Esophagus squamous epithelium (tissue), 5 donors: ENCODE measurements at regions not wholly inside any gene's neighbourhood (a gene's known extent, or its start where the extent isn't known, plus 50 kb on each side); places are given as distances from the start of the nearest gene placed in this dataset.

Experiments
- DNase-seq: peaks from one replicate; lab custom pipeline; 2025; lab: John Stamatoyannopoulos, UW
- H3K27ac ChIP-seq, 4 donors: fragments of 200-600 bp; sonication (generic); one replicate each; pipeline ENCODE4 v1.5.1; 2016 to 2019; ENCODE audit warnings: mild to moderate bottlenecking in 1 of 4
- H3K27me3 ChIP-seq, 4 donors: fragments of 200-600 bp; sonication (generic); 1 replicate in 3 of 4; 2 replicates in 1 of 4; pipeline versions ENCODE4 v1.5.1 to v1.6.0; 2017 to 2021; ENCODE audit warnings: antibody characterized with exemption in 1 of 4
- H3K36me3 ChIP-seq, 3 donors: fragments of 200-600 bp; sonication (generic); one replicate each; pipeline ENCODE4 v1.5.1; 2016 to 2019
- H3K4me1 ChIP-seq, 3 donors: fragments of 200-600 bp; sonication (generic); one replicate each; pipeline ENCODE4 v1.5.1; 2017 to 2019
- H3K4me3 ChIP-seq, 4 donors: fragments of 200-600 bp; sonication (generic); 1 replicate in 3 of 4; 2 replicates in 1 of 4; pipeline ENCODE4 v1.5.1; 2016 to 2019; ENCODE audit warnings: mild to moderate bottlenecking in 2 of 4, moderate library complexity in 1 of 4
- H3K9me3 ChIP-seq, 3 donors: fragments of 200-600 bp; sonication (generic); one replicate each; pipeline ENCODE4 v1.5.1; 2016 to 2019
- CTCF ChIP-seq, 6 experiments: fragments of 450-650 bp in 4 of 6; fragments of 200-600 bp in 2 of 6; sonication (generic) in 2 of 6; IDR thresholded peaks; one replicate each; pipeline ENCODE4 v1.5.1; 2016 to 2019; ENCODE audit warnings: antibody characterized with exemption in 6 of 6, mild to moderate bottlenecking in 4 of 6, moderate library complexity in 4 of 6
- POLR2A ChIP-seq, 4 donors: fragments of 450-650 bp; IDR thresholded peaks; one replicate each; pipeline ENCODE4 v1.6.1; 2017; ENCODE audit warnings: antibody characterized with exemption in 4 of 4, mild to moderate bottlenecking in 4 of 4, moderate library complexity in 3 of 4
- WGBS, 2 donors: methylation state at CpG; one replicate each; pipeline ENCODE4 v1.1.5; 2018; 5-methylcytosine and 5-hydroxymethylcytosine counted together
- intact Hi-C: fragments of 100-400 bp; cut with DNase I; formaldehyde crosslinking; loops from one replicate; pipeline ENCODE4 v1.15.0; 2022
- donor health status: DM: yes; HTN: yes; CAD: no.

- no peaks in the 10 kb centered on the region for H3K9me3 ChIP-seq
- H3K4me3 ChIP-seq: no peak overlapping the region
- no peak overlapping the region for H3K27ac ChIP-seq
- intact Hi-C loops: no loop called here
- no peaks in the 10 kb centered on the region for H3K36me3 ChIP-seq
- TF ChIP-seq CTCF (IDR thresholded peaks at IDR 0.05) (no peak), POLR2A (IDR thresholded peaks at IDR 0.05) (no peak)
- no peak for DNase-seq
- no peaks in the 10 kb centered on the region for H3K4me1 ChIP-seq
- H3K27me3 ChIP-seq: no peaks in the 10 kb centered on the region
- 52 to 70% methylated on average over 1 of the region's 1 CpG for WGBS, 2 donors
Measured at GRCh38 chr6:84605298-84605697, 159.1 kb downstream of the TBX18 start.

GRCh38 chr6:84601366-84601765 lies 163.0 kb downstream of the TBX18 start:
- WGBS, 2 donors: 63 to 70% methylated on average over 3 of the region's 3 CpGs
- no peaks in the 10 kb centered on the region for H3K36me3 ChIP-seq
- TF ChIP-seq CTCF (IDR thresholded peaks at IDR 0.05): no peak
- TF ChIP-seq POLR2A (IDR thresholded peaks at IDR 0.05): no peak
- DNase-seq: no peak
- H3K9me3 ChIP-seq: no peaks in the 10 kb centered on the region
- no peaks in the 10 kb centered on the region for H3K27me3 ChIP-seq
- H3K27ac ChIP-seq: no peak overlapping the region
- H3K4me1 ChIP-seq: no peaks in the 10 kb centered on the region
- no peak overlapping the region for H3K4me3 ChIP-seq
- intact Hi-C loops: no loop called here

- TF ChIP-seq POLR2A (IDR thresholded peaks at IDR 0.05) (no peak), CTCF (IDR thresholded peaks at IDR 0.05) (no peak)
- 58 to 83% methylated on average over 1 of the region's 1 CpG for WGBS, 2 donors
- Histone ChIP-seq H3K4me3 (no peak overlapping the region), H3K9me3 (no peaks in the 10 kb centered on the region), H3K27me3 (no peaks in the 10 kb centered on the region), H3K4me1 (no peaks in the 10 kb centered on the region), H3K27ac (no peak overlapping the region), H3K36me3 (no peaks in the 10 kb centered on the region)
- intact Hi-C loops: no loop called here
- DNase-seq: no peak
Measured at GRCh38 chr6:84599991-84600390, 164.4 kb downstream of the TBX18 start.

- whole genome bisulfite sequencing, 2 donors: 66 to 69% methylated on average over 4 of the region's 4 CpGs
- DNase-seq: no peak
- Histone ChIP-seq H3K27ac (no peak overlapping the region), H3K36me3 (no peaks in the 10 kb centered on the region), H3K4me1 (no peaks in the 10 kb centered on the region), H3K27me3 (no peaks in the 10 kb centered on the region), H3K4me3 (no peak overlapping the region), H3K9me3 (no peaks in the 10 kb centered on the region)
- intact Hi-C loops: no loop called here
- no peak for TF ChIP-seq POLR2A (IDR thresholded peaks at IDR 0.05)
- TF ChIP-seq CTCF (IDR thresholded peaks at IDR 0.05): no peak
Measured at GRCh38 chr6:84597238-84597875, 167.0 kb downstream of the TBX18 start.

GRCh38 chr6:84596488-84596887 lies 167.9 kb downstream of the TBX18 start:
- Histone ChIP-seq H3K27ac (no peak overlapping the region), H3K4me1 (no peaks in the 10 kb centered on the region), H3K9me3 (no peaks in the 10 kb centered on the region), H3K36me3 (no peaks in the 10 kb centered on the region), H3K27me3 (no peaks in the 10 kb centered on the region), H3K4me3 (no peak overlapping the region)
- WGBS, 2 donors: 83 to 91% methylated on average over 1 of the region's 1 CpG
- DNase-seq: no peak
- TF ChIP-seq CTCF (IDR thresholded peaks at IDR 0.05) (no peak), POLR2A (IDR thresholded peaks at IDR 0.05) (no peak)
- intact Hi-C loops: no loop called here
